ENCODE measurements at regions not wholly inside any gene's neighbourhood (a gene's known extent, or its start where the extent isn't known, plus 50 kb on each side); places are given as distances from the start of the nearest gene placed in this dataset.

GRCh38 chr2:118642501-118642900 lies 204.9 kb downstream of the EN1 start:
- TF ChIP-seq RFX5 (IDR thresholded peaks at IDR 0.05; ENCODE audit: low read length) (no peak), REST (IDR thresholded peaks at IDR 0.05; ENCODE audit: low read depth, low read length) (no peak), GABPA (IDR thresholded peaks at IDR 0.05; ENCODE audit: low read depth) (no peak), NFIC (IDR thresholded peaks at IDR 0.05; ENCODE audit: borderline replicate concordance) (no peak), NRF1 (IDR thresholded peaks at IDR 0.05; ENCODE audit: low read depth, low read length) (no peak), SIN3A (IDR thresholded peaks at IDR 0.05; ENCODE audit: borderline replicate concordance, low read depth, low read length) (no peak), TEAD4 (IDR thresholded peaks at IDR 0.05; ENCODE audit: borderline replicate concordance, insufficient read depth) (no peak), ELF1 (IDR thresholded peaks at IDR 0.05) (no peak), USF1 (IDR thresholded peaks at IDR 0.05; ENCODE audit: borderline replicate concordance, low read depth) (no peak), YY1 (IDR thresholded peaks at IDR 0.05; ENCODE audit: low read depth) (no peak), USF2 (IDR thresholded peaks at IDR 0.05; ENCODE audit: borderline replicate concordance, low read depth, low read length) (no peak), IRF3 (IDR thresholded peaks at IDR 0.05; ENCODE audit: low read depth, low read length) (no peak), MXI1 (IDR thresholded peaks at IDR 0.05; ENCODE audit: low read depth, low read length) (no peak), ZBTB33 (IDR thresholded peaks at IDR 0.05; ENCODE audit: borderline replicate concordance, low read depth) (no peak), TAF1 (IDR thresholded peaks at IDR 0.05; ENCODE audit: borderline replicate concordance, low read depth, low read length) (no peak)
- POLR2A ChIA-PET, result no interaction called here
- H3K9ac ChIP-seq, result no peak overlapping the region

More at GRCh38 chr2:118642501-118642900, 204.9 kb downstream of the EN1 start:
- Histone ChIP-seq H3F3A (replicated peaks; ENCODE audit: insufficient read depth) (no peaks in the 10 kb centered on the region), H3K36me3 (replicated peaks in 1 of 2; ENCODE audit: control insufficient read depth in 1 of 2, insufficient read depth in 2 of 2, low read length in 1 of 2) (no peaks in the 10 kb centered on the region), H3K27me3 (ENCODE audit: insufficient read depth) (no peaks in the 10 kb centered on the region), H3K4me3 (ENCODE audit: low read depth in 2 of 2, low read length in 1 of 2) (no peak overlapping the region), H3K27ac (ENCODE audit: low read depth in 2 of 2, low read length in 1 of 2) (no peak overlapping the region), H2AFZ (ENCODE audit: low read depth) (no peak overlapping the region), H4K20me1 (ENCODE audit: insufficient read depth) (no peaks in the 10 kb centered on the region), H3K9me3 (no peaks in the 10 kb centered on the region), H3K79me2 (ENCODE audit: insufficient read depth) (no peaks in the 10 kb centered on the region), H3K4me1 (ENCODE audit: control insufficient read depth in 1 of 2, insufficient read depth in 2 of 2, low read depth in 1 of 2, low read length in 1 of 2) (no peaks in the 10 kb centered on the region), H3K9me2 (0 out of 2 replicates have a peak, but pooled peaks cover 3% of the 10 kb centered on the region), H3K4me2 (no peak overlapping the region)
- 14% methylated on average over 2 of the region's 2 CpGs for WGBS (ENCODE audit: low lambda C conversion rate)
- no peak for DNase-seq
- CTCF ChIA-PET, result no interaction called here
